CD8-positive, alpha-beta memory T cell (primary cell): ENCODE measurements at regions not wholly inside any gene's neighbourhood (a gene's known extent, or its start where the extent isn't known, plus 50 kb on each side); places are given as distances from the start of the nearest gene placed in this dataset.
A peak's percentile ranks its signal among the peaks of the same experiment; 100 is the strongest.

Source experiments
- CTCF ChIA-PET: fragments of 350-600 bp; sonication (Branson Sonifier 250); formaldehyde crosslinking; loops from one replicate; lab custom pipeline; 2021; ENCODE audit warnings: antibody characterized with exemption; lab: Charles Lee
- POLR2A ChIA-PET: fragments of 350-600 bp; sonication (Branson Sonifier 250); formaldehyde crosslinking; loops from one replicate; lab custom pipeline; 2021; ENCODE audit warnings: antibody characterized with exemption; lab: Charles Lee
- DNase-seq, 5 donors: peaks; one replicate each; pipeline versions ENCODE4 v3.0.0 to v3.0.0-alpha.2; 2020 to 2022; ENCODE audit warnings: mixed read lengths in 1 of 5
- H3K27ac ChIP-seq: one replicate; pipeline ENCODE4 v1.7.0; 2013; ENCODE audit warnings: low read depth, mild to moderate bottlenecking, low read length, moderate library complexity
- H3K27me3 ChIP-seq: 2 replicates; pipeline ENCODE4 v1.7.0; 2013; ENCODE audit warnings: low read length, mild to moderate bottlenecking; ENCODE audit not compliant: insufficient read depth, poor library complexity, severe bottlenecking
- H3K36me3 ChIP-seq: 2 replicates; pipeline ENCODE4 v1.7.0; 2013; ENCODE audit warnings: mild to moderate bottlenecking, low read length, moderate library complexity; ENCODE audit not compliant: insufficient read depth
- H3K4me1 ChIP-seq: 2 replicates; pipeline ENCODE4 v1.7.0; 2013; ENCODE audit warnings: mild to moderate bottlenecking, low read length, moderate library complexity; ENCODE audit not compliant: insufficient read depth
- H3K4me3 ChIP-seq: 2 replicates; pipeline ENCODE4 v1.7.0; 2013; ENCODE audit warnings: mild to moderate bottlenecking, low read length
- H3K9me3 ChIP-seq: 2 replicates; pipeline ENCODE4 v1.7.0; 2013; ENCODE audit warnings: mild to moderate bottlenecking, low read length
- H3K27ac Mint-ChIP-seq, 8 donors: one replicate each; pipeline ENCODE4 v1.8.0; 2020 to 2021; ENCODE audit warnings: mixed read lengths in 8 of 8, mild to moderate bottlenecking in 6 of 8, inconsistent platforms in 3 of 8, moderate library complexity in 3 of 8
- H3K27me3 Mint-ChIP-seq, 2 donors: one replicate each; pipeline ENCODE4 v1.8.0; 2020 to 2021; ENCODE audit warnings: mixed read lengths in 2 of 2, mild to moderate bottlenecking in 1 of 2, moderate library complexity in 1 of 2
- H3K36me3 Mint-ChIP-seq, 3 donors: one replicate each; pipeline ENCODE4 v1.8.0; 2020 to 2021; ENCODE audit warnings: mixed read lengths in 3 of 3, inconsistent platforms in 1 of 3, mild to moderate bottlenecking in 1 of 3
- H3K4me1 Mint-ChIP-seq, 3 donors: one replicate each; pipeline ENCODE4 v1.8.0; 2020 to 2021; ENCODE audit warnings: mixed read lengths in 3 of 3, inconsistent platforms in 1 of 3, mild to moderate bottlenecking in 1 of 3
- H3K4me3 Mint-ChIP-seq, 7 donors: one replicate each; pipeline ENCODE4 v1.8.0; 2020 to 2021; ENCODE audit warnings: mixed read lengths in 7 of 7, mild to moderate bottlenecking in 6 of 7, moderate library complexity in 4 of 7, inconsistent platforms in 2 of 7
- H3K9me3 Mint-ChIP-seq, 5 donors: one replicate each; pipeline ENCODE4 v1.8.0; 2020 to 2022; ENCODE audit warnings: mixed read lengths in 5 of 5, mild to moderate bottlenecking in 3 of 5, moderate library complexity in 2 of 5, inconsistent platforms in 1 of 5

GRCh38 chr7:142698429-142698828, 50.8 kb upstream of the PRSS1 start:
- H3K9me3 ChIP-seq = no peaks in the 10 kb centered on the region
- no peaks in the 10 kb centered on the region for H3K27me3 ChIP-seq
- POLR2A ChIA-PET = no interaction called here
- no peak for DNase-seq
- H3K27ac Mint-ChIP-seq = peak overlapping the region in 2 of 8 donors; percentile 54 to 71
- H3K4me1 ChIP-seq = peaks cover 14% of the 10 kb centered on the region
- no peak overlapping the region for H3K27ac ChIP-seq
- H3K36me3 Mint-ChIP-seq = no peaks in the 10 kb centered on the region
- no peaks in the 10 kb centered on the region for H3K27me3 Mint-ChIP-seq
- peaks cover 37 to 59% (median 48%) of the 10 kb centered on the region in 3 donors for H3K4me1 Mint-ChIP-seq
- no peaks in the 10 kb centered on the region for H3K36me3 ChIP-seq
- no peaks in the 10 kb centered on the region for H3K9me3 Mint-ChIP-seq
- H3K4me3 Mint-ChIP-seq = no peak overlapping the region
- no peak overlapping the region for H3K4me3 ChIP-seq
- CTCF ChIA-PET = no interaction called here

GRCh38 chr7:142697270-142697669, 52.0 kb upstream of the PRSS1 start:
- H3K27ac Mint-ChIP-seq = no peak overlapping the region
- Histone ChIP-seq H3K27ac (no peak overlapping the region), H3K9me3 (no peaks in the 10 kb centered on the region), H3K4me1 (peaks cover 14% of the 10 kb centered on the region), H3K36me3 (no peaks in the 10 kb centered on the region), H3K4me3 (no peak overlapping the region), H3K27me3 (no peaks in the 10 kb centered on the region)
- POLR2A ChIA-PET = no interaction called here
- H3K4me1 Mint-ChIP-seq = peaks cover 29 to 52% (median 38%) of the 10 kb centered on the region in 3 donors
- H3K9me3 Mint-ChIP-seq = no peaks in the 10 kb centered on the region
- no peaks in the 10 kb centered on the region for H3K36me3 Mint-ChIP-seq
- no peak for DNase-seq
- CTCF ChIA-PET = no interaction called here
- no peaks in the 10 kb centered on the region for H3K27me3 Mint-ChIP-seq
- no peak overlapping the region for H3K4me3 Mint-ChIP-seq

GRCh38 chr7:142696456-142697179, 52.7 kb upstream of the PRSS1 start:
- H3K27ac Mint-ChIP-seq = no peak overlapping the region
- Histone ChIP-seq H3K27ac (no peak overlapping the region), H3K4me1 (peaks cover 14% of the 10 kb centered on the region), H3K4me3 (no peak overlapping the region), H3K27me3 (no peaks in the 10 kb centered on the region), H3K36me3 (no peaks in the 10 kb centered on the region), H3K9me3 (no peaks in the 10 kb centered on the region)
- no peak for DNase-seq
- ChIA-PET POLR2A (no interaction called here), CTCF (no interaction called here)
- no peaks in the 10 kb centered on the region for H3K9me3 Mint-ChIP-seq
- H3K4me3 Mint-ChIP-seq = no peak overlapping the region
- H3K4me1 Mint-ChIP-seq = peaks cover 28 to 47% (median 31%) of the 10 kb centered on the region in 3 donors
- no peaks in the 10 kb centered on the region for H3K36me3 Mint-ChIP-seq
- no peaks in the 10 kb centered on the region for H3K27me3 Mint-ChIP-seq

- no peaks in the 10 kb centered on the region for H3K36me3 Mint-ChIP-seq
- no peak overlapping the region for H3K4me3 ChIP-seq
- no peaks in the 10 kb centered on the region for H3K27me3 Mint-ChIP-seq
- no peaks in the 10 kb centered on the region for H3K9me3 Mint-ChIP-seq
- no peaks in the 10 kb centered on the region for H3K36me3 ChIP-seq
- H3K27ac Mint-ChIP-seq = no peak overlapping the region
- no peaks in the 10 kb centered on the region for H3K27me3 ChIP-seq
- POLR2A ChIA-PET = no interaction called here
- no peak overlapping the region for H3K4me3 Mint-ChIP-seq
- no peaks in the 10 kb centered on the region for H3K4me1 ChIP-seq
- no peaks in the 10 kb centered on the region for H3K9me3 ChIP-seq
- no peak for DNase-seq
- H3K27ac ChIP-seq = no peak overlapping the region
- CTCF ChIA-PET = no interaction called here
- peaks cover 14 to 36% (median 30%) of the 10 kb centered on the region in 3 donors for H3K4me1 Mint-ChIP-seq
These were observed 55.4 kb upstream of the PRSS1 start for GRCh38 chr7:142693911-142694310.

GRCh38 chr7:142690554-142691182, 58.6 kb upstream of the PRSS1 start:
- Histone ChIP-seq H3K27ac (no peak overlapping the region), H3K4me3 (no peak overlapping the region), H3K27me3 (no peaks in the 10 kb centered on the region), H3K4me1 (peaks cover 5% of the 10 kb centered on the region), H3K9me3 (no peaks in the 10 kb centered on the region), H3K36me3 (no peaks in the 10 kb centered on the region)
- ChIA-PET CTCF (no interaction called here), POLR2A (no interaction called here)
- Mint-ChIP-seq H3K27ac (peak overlapping the region in 6 of 8 donors; percentile 41 to 92 (median 76)), H3K27me3 (no peaks in the 10 kb centered on the region), H3K4me1 (peaks cover 21 to 51% (median 40%) of the 10 kb centered on the region in 3 donors), H3K9me3 (no peaks in the 10 kb centered on the region), H3K4me3 (peak overlapping the region in 4 of 7 donors; percentile 11 to 58 (median 28)), H3K36me3 (no peaks in the 10 kb centered on the region)
- DNase-seq = no peak

- no peaks in the 10 kb centered on the region for H3K9me3 Mint-ChIP-seq
- H3K27me3 ChIP-seq = no peaks in the 10 kb centered on the region
- H3K36me3 Mint-ChIP-seq = no peaks in the 10 kb centered on the region
- ChIA-PET POLR2A (no interaction called here), CTCF (interaction anchor here (1.4 to 1.5 kb wide), 2 partner anchors 25 to 94 kb away, joined by 3 to 4 read pairs; no protein-coding TSS in a partner anchor)
- H3K27ac Mint-ChIP-seq = peak overlapping the region in 1 of 8 donors; percentile 29
- H3K9me3 ChIP-seq = no peaks in the 10 kb centered on the region
- no peaks in the 10 kb centered on the region for H3K36me3 ChIP-seq
- peak overlapping the region in 1 of 7 donors; percentile 54 for H3K4me3 Mint-ChIP-seq
- H3K4me1 Mint-ChIP-seq = peaks cover 24 to 51% (median 40%) of the 10 kb centered on the region in 3 donors
- H3K4me3 ChIP-seq = no peak overlapping the region
- H3K4me1 ChIP-seq = peaks cover 13% of the 10 kb centered on the region
- H3K27ac ChIP-seq = no peak overlapping the region
- no peaks in the 10 kb centered on the region for H3K27me3 Mint-ChIP-seq
- DNase-seq = no peak
These were observed 59.7 kb upstream of the PRSS1 start for GRCh38 chr7:142689439-142690120.

GRCh38 chr7:142685877-142686508, 63.3 kb upstream of the PRSS1 start:
- H3K4me3 ChIP-seq = no peak overlapping the region
- H3K4me3 Mint-ChIP-seq = peak overlapping the region in 3 of 7 donors; percentile 15 to 23 (median 19)
- DNase-seq = peak in 3 of 5 donors; percentile 5 to 46 (median 25)
- no peaks in the 10 kb centered on the region for H3K36me3 ChIP-seq
- H3K27me3 ChIP-seq = no peaks in the 10 kb centered on the region
- no peaks in the 10 kb centered on the region for H3K9me3 Mint-ChIP-seq
- ChIA-PET CTCF (no interaction called here), POLR2A (no interaction called here)
- peak overlapping the region; percentile 61 to 97 (median 84) for H3K27ac Mint-ChIP-seq
- H3K27ac ChIP-seq = no peak overlapping the region
- no peaks in the 10 kb centered on the region for H3K36me3 Mint-ChIP-seq
- peaks cover 32 to 55% (median 43%) of the 10 kb centered on the region in 3 donors for H3K4me1 Mint-ChIP-seq
- peaks cover 0 to 1% of the 10 kb centered on the region in 2 donors for H3K27me3 Mint-ChIP-seq
- no peaks in the 10 kb centered on the region for H3K9me3 ChIP-seq
- peaks cover 13% of the 10 kb centered on the region for H3K4me1 ChIP-seq
